CD4-positive, alpha-beta memory T cell (primary cell): ENCODE measurements at regions not wholly inside any gene's neighbourhood (a gene's known extent, or its start where the extent isn't known, plus 50 kb on each side); places are given as distances from the start of the nearest gene placed in this dataset.
A peak's percentile ranks its signal among the peaks of the same experiment; 100 is the strongest.

ENCODE experiments used
- CTCF ChIA-PET: fragments of 350-600 bp; sonication (Branson Sonifier 250); formaldehyde crosslinking; loops from one replicate; lab custom pipeline; 2021; ENCODE audit warnings: inconsistent platforms; ENCODE audit not compliant: partially characterized antibody; lab: Charles Lee
- POLR2A ChIA-PET: fragments of 350-600 bp; sonication (Branson Sonifier 250); formaldehyde crosslinking; loops from one replicate; lab custom pipeline; 2021; ENCODE audit not compliant: partially characterized antibody; lab: Charles Lee
- DNase-seq, 5 donors: peaks; one replicate each; pipeline versions ENCODE4 v3.0.0 to v3.0.0-alpha.2; 2020 to 2022; ENCODE audit warnings: mixed read lengths in 1 of 5
- H3K27ac ChIP-seq: one replicate; pipeline ENCODE4 v1.7.0; 2013; ENCODE audit warnings: low read depth, low read length
- H3K27me3 ChIP-seq: 2 replicates; pipeline ENCODE4 v1.7.0; 2013; ENCODE audit warnings: mild to moderate bottlenecking, low read length, moderate library complexity; ENCODE audit not compliant: insufficient read depth
- H3K36me3 ChIP-seq: 2 replicates; pipeline ENCODE4 v1.7.0; 2013; ENCODE audit warnings: mild to moderate bottlenecking, low read length, moderate library complexity; ENCODE audit not compliant: insufficient read depth
- H3K4me1 ChIP-seq: 2 replicates; pipeline ENCODE4 v1.7.0; 2013; ENCODE audit warnings: mild to moderate bottlenecking, low read length, moderate library complexity; ENCODE audit not compliant: insufficient read depth
- H3K4me3 ChIP-seq, 2 donors: one replicate each; pipeline ENCODE4 v1.7.0; 2013; ENCODE audit warnings: low read length in 2 of 2, mild to moderate bottlenecking in 1 of 2
- H3K9me3 ChIP-seq, 2 donors: one replicate each; pipeline ENCODE4 v1.7.0; 2013; ENCODE audit warnings: low read length in 2 of 2, control low read depth in 1 of 2; ENCODE audit not compliant: control insufficient read depth in 1 of 2
- H3K27ac Mint-ChIP-seq, 7 donors: one replicate each; pipeline ENCODE4 v1.8.0; 2020 to 2021; ENCODE audit warnings: mixed read lengths in 7 of 7, mild to moderate bottlenecking in 6 of 7, inconsistent platforms in 3 of 7, moderate library complexity in 3 of 7
- H3K27me3 Mint-ChIP-seq, 2 donors: one replicate each; pipeline ENCODE4 v1.8.0; 2020 to 2021; ENCODE audit warnings: mixed read lengths in 2 of 2
- H3K36me3 Mint-ChIP-seq, 2 donors: one replicate each; pipeline ENCODE4 v1.8.0; 2020 to 2021; ENCODE audit warnings: mixed read lengths in 2 of 2, inconsistent platforms in 1 of 2, mild to moderate bottlenecking in 1 of 2
- H3K4me1 Mint-ChIP-seq, 4 donors: one replicate each; pipeline ENCODE4 v1.8.0; 2020 to 2021; ENCODE audit warnings: mixed read lengths in 4 of 4, mild to moderate bottlenecking in 1 of 4
- H3K4me3 Mint-ChIP-seq, 8 donors: one replicate each; pipeline ENCODE4 v1.8.0; 2020 to 2021; ENCODE audit warnings: mixed read lengths in 8 of 8, mild to moderate bottlenecking in 7 of 8, moderate library complexity in 6 of 8, inconsistent platforms in 3 of 8
- H3K9me3 Mint-ChIP-seq, 8 donors: one replicate each; pipeline ENCODE4 v1.8.0; 2020 to 2021; ENCODE audit warnings: mixed read lengths in 8 of 8, mild to moderate bottlenecking in 5 of 8, inconsistent platforms in 3 of 8, moderate library complexity in 1 of 8
- intact Hi-C: fragments of 100-400 bp; cut with micrococcal nuclease; formaldehyde crosslinking; loops from one replicate; pipeline ENCODE4 v1.15.1; 2023

- Histone ChIP-seq H3K27ac (no peak overlapping the region), H3K36me3 (no peaks in the 10 kb centered on the region), H3K4me3 (no peak overlapping the region), H3K9me3 (no peaks in the 10 kb centered on the region), H3K4me1 (no peaks in the 10 kb centered on the region), H3K27me3 (no peaks in the 10 kb centered on the region)
- POLR2A ChIA-PET, result no interaction called here
- no peak for DNase-seq
- H3K4me3 Mint-ChIP-seq, result peak overlapping the region in 6 of 8 donors; percentile 6 to 70 (median 28)
- intact Hi-C loops, result no loop called here
- CTCF ChIA-PET, result no interaction called here
- no peaks in the 10 kb centered on the region for H3K9me3 Mint-ChIP-seq
- no peaks in the 10 kb centered on the region for H3K36me3 Mint-ChIP-seq
- H3K4me1 Mint-ChIP-seq, result peaks cover 8 to 18% (median 9%) of the 10 kb centered on the region in 4 donors
- H3K27ac Mint-ChIP-seq, result peak overlapping the region in 3 of 7 donors; percentile 23 to 56 (median 42)
- H3K27me3 Mint-ChIP-seq, result no peaks in the 10 kb centered on the region
Measured at GRCh38 chr3:99542767-99543518, 95.5 kb upstream of the COL8A1 start.

- H3K27ac ChIP-seq, result no peak overlapping the region
- DNase-seq, result no peak
- no peak overlapping the region for H3K4me3 Mint-ChIP-seq
- no peaks in the 10 kb centered on the region for H3K9me3 ChIP-seq
- H3K4me1 Mint-ChIP-seq, result peaks cover 7 to 18% (median 9%) of the 10 kb centered on the region in 4 donors
- H3K4me3 ChIP-seq, result no peak overlapping the region
- H3K36me3 Mint-ChIP-seq, result no peaks in the 10 kb centered on the region
- no peaks in the 10 kb centered on the region for H3K4me1 ChIP-seq
- intact Hi-C loops, result no loop called here
- H3K27me3 ChIP-seq, result no peaks in the 10 kb centered on the region
- no peaks in the 10 kb centered on the region for H3K9me3 Mint-ChIP-seq
- ChIA-PET CTCF (no interaction called here), POLR2A (no interaction called here)
- H3K27ac Mint-ChIP-seq, result no peak overlapping the region
- no peaks in the 10 kb centered on the region for H3K27me3 Mint-ChIP-seq
- H3K36me3 ChIP-seq, result no peaks in the 10 kb centered on the region
Measured at GRCh38 chr3:99541181-99541580, 97.2 kb upstream of the COL8A1 start.

GRCh38 chr3:99537416-99537815, 101.0 kb upstream of the COL8A1 start:
- H3K27me3 Mint-ChIP-seq, result peaks cover 0 to 3% of the 10 kb centered on the region in 2 donors
- no peak overlapping the region for H3K4me3 Mint-ChIP-seq
- ChIA-PET CTCF (no interaction called here), POLR2A (no interaction called here)
- Histone ChIP-seq H3K4me3 (no peak overlapping the region), H3K27ac (no peak overlapping the region), H3K36me3 (no peaks in the 10 kb centered on the region), H3K4me1 (no peaks in the 10 kb centered on the region), H3K9me3 (no peaks in the 10 kb centered on the region), H3K27me3 (no peaks in the 10 kb centered on the region)
- DNase-seq, result no peak
- H3K9me3 Mint-ChIP-seq, result no peaks in the 10 kb centered on the region
- H3K36me3 Mint-ChIP-seq, result no peaks in the 10 kb centered on the region
- intact Hi-C loops, result no loop called here
- H3K4me1 Mint-ChIP-seq, result peaks cover 0 to 1% (median under 1%) of the 10 kb centered on the region in 4 donors
- no peak overlapping the region for H3K27ac Mint-ChIP-seq

- ChIA-PET CTCF (no interaction called here), POLR2A (no interaction called here)
- no peaks in the 10 kb centered on the region for H3K4me1 ChIP-seq
- no peaks in the 10 kb centered on the region for H3K4me1 Mint-ChIP-seq
- no peak overlapping the region for H3K27ac Mint-ChIP-seq
- no peaks in the 10 kb centered on the region for H3K9me3 ChIP-seq
- H3K4me3 Mint-ChIP-seq, result no peak overlapping the region
- H3K27ac ChIP-seq, result no peak overlapping the region
- no peaks in the 10 kb centered on the region for H3K36me3 Mint-ChIP-seq
- no peaks in the 10 kb centered on the region for H3K9me3 Mint-ChIP-seq
- intact Hi-C loops, result no loop called here
- no peaks in the 10 kb centered on the region for H3K36me3 ChIP-seq
- DNase-seq, result no peak
- peaks cover 0 to 3% of the 10 kb centered on the region in 2 donors for H3K27me3 Mint-ChIP-seq
- no peak overlapping the region for H3K4me3 ChIP-seq
- no peaks in the 10 kb centered on the region for H3K27me3 ChIP-seq
Measured at GRCh38 chr3:99536555-99537314, 101.7 kb upstream of the COL8A1 start.

GRCh38 chr3:99534951-99535704, 103.3 kb upstream of the COL8A1 start:
- ChIA-PET CTCF (no interaction called here), POLR2A (no interaction called here)
- DNase-seq, result no peak
- no peaks in the 10 kb centered on the region for H3K36me3 Mint-ChIP-seq
- Histone ChIP-seq H3K4me3 (no peak overlapping the region), H3K27me3 (no peaks in the 10 kb centered on the region), H3K4me1 (no peaks in the 10 kb centered on the region), H3K36me3 (no peaks in the 10 kb centered on the region), H3K9me3 (no peaks in the 10 kb centered on the region), H3K27ac (no peak overlapping the region)
- H3K4me3 Mint-ChIP-seq, result no peak overlapping the region
- H3K9me3 Mint-ChIP-seq, result no peaks in the 10 kb centered on the region
- peaks cover 0 to 3% of the 10 kb centered on the region in 2 donors for H3K27me3 Mint-ChIP-seq
- no peaks in the 10 kb centered on the region for H3K4me1 Mint-ChIP-seq
- intact Hi-C loops, result no loop called here
- H3K27ac Mint-ChIP-seq, result no peak overlapping the region

GRCh38 chr3:99532246-99532645, 106.1 kb upstream of the COL8A1 start:
- H3K4me3 Mint-ChIP-seq, result no peak overlapping the region
- H3K36me3 ChIP-seq, result no peaks in the 10 kb centered on the region
- H3K4me1 ChIP-seq, result no peaks in the 10 kb centered on the region
- no peaks in the 10 kb centered on the region for H3K4me1 Mint-ChIP-seq
- no peaks in the 10 kb centered on the region for H3K36me3 Mint-ChIP-seq
- no peak for DNase-seq
- H3K27ac ChIP-seq, result no peak overlapping the region
- H3K9me3 ChIP-seq, result no peaks in the 10 kb centered on the region
- H3K27me3 ChIP-seq, result no peaks in the 10 kb centered on the region
- POLR2A ChIA-PET, result no interaction called here
- no peak overlapping the region for H3K27ac Mint-ChIP-seq
- peaks cover 0 to 3% of the 10 kb centered on the region in 2 donors for H3K27me3 Mint-ChIP-seq
- CTCF ChIA-PET, result no interaction called here
- H3K9me3 Mint-ChIP-seq, result no peaks in the 10 kb centered on the region
- H3K4me3 ChIP-seq, result no peak overlapping the region
- intact Hi-C loops, result no loop called here

GRCh38 chr3:99529265-99529664, 109.1 kb upstream of the COL8A1 start:
- POLR2A ChIA-PET, result no interaction called here
- no peaks in the 10 kb centered on the region for H3K36me3 ChIP-seq
- no peaks in the 10 kb centered on the region for H3K27me3 ChIP-seq
- no peak overlapping the region for H3K4me3 ChIP-seq
- no peaks in the 10 kb centered on the region for H3K9me3 ChIP-seq
- H3K27me3 Mint-ChIP-seq, result no peaks in the 10 kb centered on the region
- H3K36me3 Mint-ChIP-seq, result no peaks in the 10 kb centered on the region
- H3K9me3 Mint-ChIP-seq, result peaks cover 0 to 4% (median under 1%) of the 10 kb centered on the region in 8 donors
- no peak for DNase-seq
- intact Hi-C loops, result no loop called here
- H3K4me3 Mint-ChIP-seq, result no peak overlapping the region
- no peak overlapping the region for H3K27ac Mint-ChIP-seq
- no peaks in the 10 kb centered on the region for H3K4me1 Mint-ChIP-seq
- CTCF ChIA-PET, result interaction anchor here (1.3 kb wide), 1 partner anchor 16 kb away, joined by 3 read pairs; no protein-coding TSS in a partner anchor
- H3K27ac ChIP-seq, result no peak overlapping the region
- no peaks in the 10 kb centered on the region for H3K4me1 ChIP-seq
